Ramos (cell line): ENCODE measurements at regions not wholly inside any gene's neighbourhood (a gene's known extent, or its start where the extent isn't known, plus 50 kb on each side); places are given as distances from the start of the nearest gene placed in this dataset.
"Not testable (repeated sequence)": the region's sequence is repeated elsewhere in the genome, so short reads cannot be mapped to it uniquely, and the experiment has no call there.

Experiments
- in situ Hi-C: fragments of 300-500 bp; cut with MboI; formaldehyde crosslinking; loops from one replicate; pipeline ENCODE4 v1.14.3; 2022; ENCODE audit warnings: low sequenced_read_pairs; ENCODE audit not compliant: unreplicated experiment

DNA sequence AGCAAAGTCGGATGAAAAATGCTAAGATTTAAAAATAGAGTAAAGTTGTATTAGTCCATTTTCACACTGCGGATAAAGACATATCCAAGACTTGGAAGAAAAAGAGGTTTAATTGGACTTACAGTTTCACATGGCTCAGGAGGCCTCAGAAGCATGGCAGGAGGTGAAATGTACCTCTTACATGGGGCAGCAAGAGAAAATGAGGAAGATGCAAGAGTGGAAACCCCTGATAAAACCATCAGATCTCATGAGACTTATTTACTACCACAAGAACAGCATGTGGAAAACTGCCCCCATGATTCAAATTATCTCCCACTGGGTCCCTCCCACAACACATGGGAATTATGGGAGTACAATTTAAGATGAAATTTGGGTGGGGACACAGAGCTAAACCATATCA, 391.7 kb downstream of the PTPRC start:
- in situ Hi-C loops, result not testable (repeated sequence)

DNA sequence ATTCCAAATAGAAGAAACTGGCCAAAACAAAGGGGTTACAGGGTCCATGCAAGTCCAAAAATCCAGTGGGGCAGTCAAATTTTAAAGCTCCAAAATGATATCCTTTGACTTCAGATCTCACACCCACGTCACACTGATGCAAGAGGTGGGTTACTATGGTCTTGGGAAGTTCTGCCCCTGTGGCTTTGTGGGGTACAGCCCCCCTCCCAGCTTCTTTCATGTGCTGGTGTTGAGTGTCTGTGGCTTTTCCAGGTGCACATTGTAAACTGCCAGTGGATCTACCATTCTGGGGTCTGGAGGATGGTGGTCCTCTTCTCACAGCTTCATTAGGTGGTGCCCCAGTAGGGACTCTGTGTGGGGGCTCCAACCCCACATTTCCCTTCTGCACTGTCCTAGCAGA, 392.3 kb downstream of the PTPRC start:
- in situ Hi-C loops, result not testable (repeated sequence)

DNA sequence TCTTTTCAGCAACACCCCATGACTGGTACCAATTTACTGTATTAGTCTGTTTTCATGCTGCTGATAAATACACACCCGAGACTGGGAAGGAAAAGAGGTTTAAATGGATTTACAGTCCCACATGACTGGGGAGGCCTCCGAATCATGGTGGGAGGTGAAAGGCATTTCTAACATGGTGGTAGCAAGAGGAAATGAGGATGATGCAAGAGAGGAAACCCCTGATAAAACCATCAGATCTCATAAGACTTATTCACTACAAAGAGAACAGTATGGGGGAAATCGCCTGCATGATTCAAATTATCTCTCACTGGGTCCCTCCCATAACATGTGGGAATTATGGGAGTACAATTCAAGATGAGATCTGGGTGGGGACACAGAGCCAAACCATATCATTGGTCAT, 393.6 kb downstream of the PTPRC start:
- in situ Hi-C loops, result not testable (repeated sequence)

DNA sequence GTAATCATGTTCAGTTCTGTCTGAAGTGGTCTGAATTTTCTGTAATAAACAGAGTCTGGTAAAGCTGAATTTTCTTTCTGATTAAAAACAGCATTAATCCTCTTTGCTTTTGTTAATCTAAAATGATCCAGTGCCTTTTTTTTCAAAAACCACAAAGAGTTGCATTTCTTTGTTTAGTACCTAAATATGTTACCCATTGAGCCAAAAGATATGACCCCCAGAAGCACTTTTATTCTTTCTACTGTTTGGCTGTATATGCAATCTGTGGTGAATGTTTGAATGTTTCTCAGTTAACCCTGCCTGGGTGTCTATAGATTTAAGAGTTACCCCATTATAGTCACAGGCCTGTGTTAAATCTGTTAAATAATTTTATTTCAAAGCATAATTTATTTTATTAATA, 394.8 kb downstream of the PTPRC start:
- in situ Hi-C loops, result no loop called here

DNA sequence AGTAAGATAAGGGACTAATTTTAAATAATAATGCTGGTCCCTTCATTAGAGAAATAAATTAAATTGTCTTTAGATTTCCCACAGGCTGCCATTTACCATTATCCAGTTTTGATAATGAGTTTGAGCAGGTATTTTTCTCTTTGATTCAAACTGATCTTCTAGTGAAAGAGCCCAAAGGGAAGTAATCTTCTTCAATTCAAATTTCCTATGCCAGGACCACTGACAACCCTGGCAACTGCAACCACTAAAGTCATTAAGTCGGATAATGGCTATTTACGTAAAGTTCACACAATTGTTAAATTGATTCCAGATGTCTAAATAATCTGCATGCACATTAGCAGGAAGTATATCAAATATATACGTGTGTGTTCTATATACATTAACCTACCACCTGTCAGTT, 399.3 kb downstream of the PTPRC start:
- in situ Hi-C loops, result no loop called here

DNA sequence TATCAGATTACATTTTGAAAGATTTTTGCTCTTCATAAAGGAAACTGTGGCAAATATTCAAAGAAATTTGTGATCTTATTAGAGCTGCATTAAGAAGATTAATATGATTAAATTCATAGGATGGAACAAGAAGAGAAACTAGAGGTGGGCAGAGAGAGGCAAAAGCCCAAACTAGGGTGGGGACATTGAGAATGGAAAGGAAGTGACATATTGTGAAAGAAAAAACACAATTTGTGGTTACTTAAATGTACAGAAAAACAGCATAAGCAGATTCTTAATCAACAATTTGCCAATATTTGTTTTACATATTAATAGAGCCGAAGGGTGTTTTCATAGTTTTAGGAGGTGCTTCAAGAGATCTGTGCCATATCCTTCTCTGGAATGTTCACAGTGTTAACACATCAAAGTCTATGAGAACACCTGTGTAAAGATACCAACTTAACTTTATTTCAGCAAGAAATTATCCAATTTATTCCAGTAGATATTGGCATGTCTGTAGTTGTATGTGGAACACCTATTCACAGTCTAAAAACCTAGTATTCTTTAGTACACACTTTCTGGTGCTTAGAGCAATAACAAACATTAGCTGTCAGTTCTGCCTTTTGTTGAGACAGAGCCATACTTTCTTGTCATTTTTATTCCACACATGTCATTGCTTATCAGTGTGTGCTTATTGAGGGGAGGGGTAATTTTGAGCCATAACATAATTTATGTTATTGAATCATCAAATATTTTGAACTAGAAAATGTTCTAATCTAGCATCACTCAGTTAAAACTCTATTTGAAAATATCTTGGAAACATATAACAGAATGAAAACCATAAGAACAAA, 401.5 kb downstream of the PTPRC start:
- in situ Hi-C loops, result no loop called here

DNA sequence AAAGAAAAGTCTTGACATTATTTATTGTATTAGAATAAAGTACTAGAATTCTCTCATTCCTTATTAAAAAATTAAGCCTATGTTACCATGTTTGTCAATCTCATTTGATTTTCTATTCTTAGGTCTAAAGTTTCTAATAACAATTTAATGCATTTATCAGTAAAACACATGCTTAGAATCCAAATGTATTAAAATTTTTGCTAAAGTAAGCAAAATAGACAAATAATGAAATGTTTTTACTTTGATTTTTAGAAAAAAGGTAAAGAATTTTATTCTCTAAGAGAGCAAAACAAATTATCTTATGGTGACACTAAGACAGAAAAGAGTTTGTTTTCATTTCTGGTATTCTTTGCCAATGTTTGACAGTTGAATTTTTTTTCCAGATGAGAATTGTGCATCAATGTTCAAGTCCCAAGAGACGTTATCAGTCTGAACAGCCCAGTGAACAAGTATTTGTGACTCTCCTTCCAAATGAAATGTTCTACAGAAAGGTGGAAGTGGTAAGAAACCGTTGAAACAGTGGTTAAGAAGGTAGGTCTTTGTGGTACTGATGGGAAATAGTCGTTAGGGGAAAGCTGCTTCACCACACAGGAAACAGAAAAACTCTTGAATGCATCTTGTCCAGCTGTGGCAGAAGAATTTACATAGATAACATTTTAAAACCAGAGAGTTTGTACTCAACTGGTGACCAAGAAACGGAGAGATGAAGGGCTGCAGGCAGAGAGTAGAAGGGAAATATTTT, 402.5 kb downstream of the PTPRC start:
- in situ Hi-C loops, result no loop called here

DNA sequence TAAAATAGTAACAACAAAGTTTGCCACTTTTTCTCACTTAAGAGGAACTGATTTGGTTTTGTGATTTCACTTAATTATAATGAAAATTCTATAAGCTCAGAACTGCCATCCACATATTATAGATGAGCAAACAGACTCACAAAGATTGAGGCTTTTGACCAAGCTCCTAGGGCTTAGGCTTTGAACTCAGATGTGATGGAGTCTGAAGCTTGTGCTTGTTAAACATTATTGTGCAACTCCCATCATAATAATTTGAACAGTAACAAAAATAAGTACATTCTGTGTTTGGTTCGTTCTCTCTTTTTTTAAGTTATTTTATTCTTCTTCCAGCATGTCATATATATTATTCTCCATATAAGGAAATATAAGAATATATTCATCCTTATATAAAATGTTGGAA, 403.4 kb downstream of the PTPRC start:
- in situ Hi-C loops, result no loop called here

DNA sequence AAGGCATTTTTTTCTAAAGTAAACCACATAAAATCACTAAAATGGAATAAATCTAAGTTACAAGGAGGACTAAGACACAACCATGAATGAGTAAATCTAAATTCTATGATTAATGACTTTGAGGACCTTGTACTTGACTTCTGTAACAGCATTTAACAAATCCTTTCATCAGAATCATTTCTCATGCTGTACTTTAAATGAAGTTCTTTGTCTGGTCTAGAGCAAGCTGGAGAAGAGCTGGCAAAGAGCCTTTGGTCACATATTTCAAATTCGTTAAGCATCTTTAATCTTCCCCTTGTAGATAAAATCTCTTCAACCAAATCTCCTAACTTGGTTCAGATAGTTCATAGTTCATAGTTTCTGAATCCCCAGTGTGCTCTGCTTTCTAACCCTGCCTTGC, 405.4 kb downstream of the PTPRC start:
- in situ Hi-C loops, result no loop called here

DNA sequence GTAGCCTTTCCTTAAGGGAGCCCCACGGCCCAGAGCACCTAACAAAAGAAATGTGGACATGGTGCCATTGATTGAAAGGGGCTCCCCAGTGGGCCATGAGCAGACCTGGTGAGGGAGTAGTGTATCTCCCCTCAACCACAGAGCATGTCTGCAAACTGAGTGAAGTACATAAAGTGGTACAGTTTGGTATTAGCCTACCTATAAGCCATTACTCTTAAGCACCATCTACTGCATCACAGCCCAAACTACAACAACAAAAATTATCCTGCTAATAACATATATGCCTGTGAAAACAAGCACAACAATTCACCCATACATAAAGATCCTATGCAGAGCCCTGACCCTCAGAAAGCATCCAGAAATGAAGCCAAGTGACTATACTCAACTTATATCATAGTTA, 407.8 kb downstream of the PTPRC start:
- in situ Hi-C loops, result no loop called here

DNA sequence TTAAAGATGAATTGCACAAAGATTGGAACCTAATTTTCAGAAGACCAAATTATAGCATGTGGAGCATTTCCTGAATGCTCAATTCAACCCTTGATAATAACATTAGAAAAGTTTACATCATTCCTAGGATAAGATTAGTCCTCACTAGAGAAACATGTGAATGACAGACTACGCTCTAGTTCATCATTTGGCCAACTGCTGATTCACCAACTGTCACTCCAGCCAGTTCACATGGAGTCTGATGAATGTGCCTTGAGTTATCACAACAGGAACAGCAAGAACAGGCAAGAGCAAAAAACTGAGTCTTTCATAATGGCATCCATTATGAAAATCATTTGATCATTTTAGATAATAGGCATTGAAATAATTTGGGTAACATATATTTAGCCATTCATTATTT, 415.9 kb downstream of the PTPRC start:
- in situ Hi-C loops, result no loop called here

DNA sequence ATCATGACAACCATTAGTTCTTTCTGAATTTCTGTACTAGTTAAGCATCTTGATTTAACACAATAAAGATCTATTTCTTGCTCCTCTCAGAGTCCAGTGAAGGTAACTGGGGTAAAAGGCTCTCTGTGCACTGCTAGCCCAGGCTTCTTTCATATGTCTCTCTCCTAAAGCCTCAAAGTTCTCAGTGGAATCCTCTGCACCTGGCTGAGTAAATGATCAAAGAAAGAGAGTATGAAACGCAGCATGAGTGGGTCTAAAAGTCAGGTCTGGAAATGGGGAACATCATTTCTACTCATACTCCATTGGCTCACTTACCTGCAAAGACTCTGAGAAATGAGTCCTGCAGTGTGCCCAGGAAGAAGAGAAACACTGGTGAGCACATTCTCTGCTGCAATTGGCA, 418.5 kb downstream of the PTPRC start:
- in situ Hi-C loops, result no loop called here

DNA sequence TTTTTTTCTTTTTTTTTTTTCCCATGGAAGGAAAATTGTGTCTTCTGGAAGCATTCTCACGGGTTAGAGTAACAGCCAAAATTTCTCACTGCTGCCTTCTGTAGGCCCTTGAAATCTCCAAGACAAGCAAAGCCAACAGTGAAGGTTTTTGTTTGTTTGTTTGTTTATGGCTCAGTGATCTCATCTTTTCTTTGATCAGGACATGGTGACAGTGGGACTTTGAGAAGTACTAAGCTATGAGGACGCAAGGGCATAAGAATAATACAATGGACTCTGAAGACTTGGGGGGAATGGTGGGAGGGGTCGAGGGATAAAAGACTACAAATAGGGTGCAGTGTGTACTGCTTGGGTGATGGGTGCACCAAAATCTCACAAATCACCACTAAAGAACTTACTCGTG, 419.4 kb downstream of the PTPRC start:
- in situ Hi-C loops, result no loop called here

DNA sequence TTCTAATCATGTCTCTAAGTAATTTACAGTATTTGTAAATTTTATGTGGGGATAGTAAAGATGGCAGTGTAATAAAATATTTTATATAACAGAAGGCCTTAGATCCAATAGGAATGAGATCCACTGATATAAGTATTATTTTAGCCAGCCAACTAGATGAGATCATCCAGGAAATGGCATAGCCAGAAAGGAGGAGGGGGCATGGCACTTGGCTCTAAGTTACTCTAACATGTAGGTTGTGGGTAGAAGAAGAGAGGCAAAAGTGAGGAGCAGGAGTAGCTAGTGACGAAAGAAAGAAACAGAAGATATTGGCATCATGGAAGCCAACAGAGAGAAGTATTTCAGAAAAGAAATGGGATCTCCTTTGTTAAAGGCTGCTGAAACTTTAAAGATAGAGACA, 426.1 kb downstream of the PTPRC start:
- in situ Hi-C loops, result no loop called here

DNA sequence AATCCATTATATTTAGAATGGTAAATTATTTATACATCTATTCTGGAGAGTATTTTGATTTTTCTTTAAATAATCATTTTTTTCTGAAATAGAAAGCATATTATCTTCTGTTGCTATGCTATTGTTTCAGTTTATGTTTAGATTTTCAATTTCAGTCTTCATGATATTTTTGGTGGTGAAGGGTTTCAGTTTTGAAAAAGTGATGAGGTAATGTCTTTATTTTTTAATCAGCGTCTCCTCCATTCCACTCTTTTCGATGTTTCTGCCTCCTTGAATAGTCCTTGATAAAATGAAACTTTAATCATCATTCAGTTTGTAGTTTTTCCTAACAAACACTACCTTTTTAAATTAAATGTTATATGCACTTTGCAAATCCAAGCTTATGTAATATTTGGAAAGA, 428.6 kb downstream of the PTPRC start:
- in situ Hi-C loops, result no loop called here

DNA sequence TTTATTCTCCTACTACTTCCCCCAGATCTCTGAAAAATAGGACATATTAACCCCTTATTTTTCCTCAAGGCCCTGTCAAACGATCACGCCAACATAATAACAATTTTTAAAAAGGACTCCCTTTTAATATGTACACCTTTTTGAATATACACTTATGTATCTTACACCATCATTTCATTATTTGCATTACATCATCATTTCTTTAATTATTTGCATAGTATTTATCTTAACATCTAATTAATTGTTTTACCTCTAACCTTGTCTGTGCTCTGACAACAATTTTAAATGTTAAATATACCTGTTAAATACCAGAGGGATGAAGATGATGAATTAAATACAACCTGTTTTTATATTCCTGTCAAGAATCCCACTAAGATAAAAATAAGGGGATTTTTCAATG, 432.2 kb downstream of the PTPRC start:
- in situ Hi-C loops, result no loop called here

DNA sequence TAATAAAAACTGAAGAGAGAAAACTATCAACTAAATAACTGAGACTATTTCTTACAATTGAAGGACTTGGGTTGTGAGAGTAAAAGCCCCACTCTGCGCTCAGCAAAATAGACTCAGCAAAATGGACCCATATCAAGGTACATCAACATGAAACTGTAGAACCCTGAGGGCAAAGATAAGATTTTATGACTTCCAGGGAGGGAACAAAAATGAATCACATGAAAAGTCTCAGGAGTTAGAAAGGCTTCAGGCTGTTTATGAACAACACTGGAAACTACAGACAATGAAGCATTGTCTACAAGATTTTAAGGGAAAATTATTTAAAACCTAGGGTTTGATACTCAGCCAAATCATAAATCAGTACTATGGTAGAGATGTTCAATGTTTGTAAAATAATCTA, 434.3 kb downstream of the PTPRC start:
- in situ Hi-C loops, result no loop called here

DNA sequence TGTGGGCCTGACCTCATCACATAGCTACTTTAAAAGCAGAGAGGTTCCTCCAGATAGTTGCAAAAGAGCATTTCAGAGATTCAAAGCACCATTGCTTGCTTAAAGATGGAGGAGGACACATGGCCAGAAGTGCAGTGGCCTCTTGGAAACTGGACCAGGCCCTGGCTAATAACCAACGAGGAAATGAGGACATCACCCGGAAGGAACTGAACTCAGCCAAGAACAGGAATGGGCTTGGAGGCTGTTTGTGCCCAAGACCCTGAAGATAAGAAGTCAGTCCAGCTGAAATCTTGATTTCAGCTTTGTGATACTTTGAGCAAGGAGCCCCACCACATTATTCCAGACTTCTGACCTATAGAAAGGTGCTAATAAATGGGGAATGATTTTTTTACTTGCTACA, 437.0 kb downstream of the PTPRC start:
- in situ Hi-C loops, result no loop called here

DNA sequence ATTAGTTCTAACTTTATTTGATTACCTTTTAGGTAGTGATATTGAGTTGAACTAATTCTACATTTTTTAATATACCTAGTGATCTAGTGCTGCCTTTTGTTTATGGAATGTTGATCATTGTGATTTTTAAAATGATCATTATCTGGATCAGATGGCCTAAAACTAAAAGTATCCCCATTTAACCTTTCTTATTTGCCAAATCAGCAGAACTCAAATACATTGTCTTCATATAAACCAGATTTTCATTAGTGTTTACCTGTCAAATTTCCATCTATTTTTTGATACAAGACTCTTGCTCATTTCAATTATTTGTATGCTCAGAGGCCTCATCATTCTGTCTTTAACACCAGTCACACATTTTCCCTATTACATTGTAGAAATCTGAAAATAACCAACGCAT, 441.2 kb downstream of the PTPRC start:
- in situ Hi-C loops, result no loop called here

DNA sequence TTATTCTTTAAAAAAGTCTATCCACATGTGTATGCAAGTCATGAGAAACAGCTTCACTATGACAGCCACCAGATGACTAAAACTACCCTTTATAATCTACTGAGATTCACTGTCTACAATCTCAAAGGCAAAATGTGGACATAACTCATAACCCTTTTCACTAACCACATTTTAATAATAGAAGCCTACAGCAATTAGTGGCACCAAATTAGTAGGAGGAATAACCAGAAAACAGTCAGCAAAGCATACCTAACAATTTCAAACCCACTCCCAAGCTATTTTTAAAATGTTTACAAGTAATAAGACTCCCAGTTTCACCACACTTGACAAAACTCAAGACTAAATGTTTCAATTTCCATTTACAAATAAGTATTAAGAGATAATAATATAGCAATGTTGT, 442.9 kb downstream of the PTPRC start:
- in situ Hi-C loops, result no loop called here

DNA sequence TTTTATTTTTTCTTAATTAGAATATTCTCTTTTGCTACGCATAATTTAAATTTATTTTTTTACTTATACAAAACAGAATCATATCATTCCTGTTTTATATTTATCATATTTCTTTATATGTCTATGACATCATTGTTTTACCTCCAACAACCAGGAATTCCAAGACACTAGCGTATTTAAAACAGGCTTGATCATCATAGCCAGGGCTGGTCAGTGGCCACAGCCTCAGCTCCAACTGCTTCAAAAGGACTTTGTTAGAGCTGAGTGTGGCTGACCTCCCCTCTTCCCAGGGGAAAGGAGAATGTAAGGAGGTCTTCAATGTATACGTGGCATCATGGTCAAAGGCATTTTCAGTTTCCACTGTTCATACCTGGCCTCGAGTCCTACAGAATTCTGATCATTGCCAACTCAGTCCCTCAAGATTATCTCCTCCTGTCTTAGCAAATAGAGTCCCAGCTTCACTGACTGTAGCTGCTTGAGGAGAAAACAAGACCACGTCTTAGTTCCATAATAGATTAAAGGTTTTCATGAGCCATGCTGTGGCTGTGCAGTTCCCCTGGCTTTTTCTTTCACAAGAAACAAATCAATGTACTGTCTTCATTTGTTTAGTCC, 444.0 kb downstream of the PTPRC start:
- in situ Hi-C loops, result no loop called here
